ENCODE measurements at regions not wholly inside any gene's neighbourhood (a gene's known extent, or its start where the extent isn't known, plus 50 kb on each side); places are given as distances from the start of the nearest gene placed in this dataset.

DNA sequence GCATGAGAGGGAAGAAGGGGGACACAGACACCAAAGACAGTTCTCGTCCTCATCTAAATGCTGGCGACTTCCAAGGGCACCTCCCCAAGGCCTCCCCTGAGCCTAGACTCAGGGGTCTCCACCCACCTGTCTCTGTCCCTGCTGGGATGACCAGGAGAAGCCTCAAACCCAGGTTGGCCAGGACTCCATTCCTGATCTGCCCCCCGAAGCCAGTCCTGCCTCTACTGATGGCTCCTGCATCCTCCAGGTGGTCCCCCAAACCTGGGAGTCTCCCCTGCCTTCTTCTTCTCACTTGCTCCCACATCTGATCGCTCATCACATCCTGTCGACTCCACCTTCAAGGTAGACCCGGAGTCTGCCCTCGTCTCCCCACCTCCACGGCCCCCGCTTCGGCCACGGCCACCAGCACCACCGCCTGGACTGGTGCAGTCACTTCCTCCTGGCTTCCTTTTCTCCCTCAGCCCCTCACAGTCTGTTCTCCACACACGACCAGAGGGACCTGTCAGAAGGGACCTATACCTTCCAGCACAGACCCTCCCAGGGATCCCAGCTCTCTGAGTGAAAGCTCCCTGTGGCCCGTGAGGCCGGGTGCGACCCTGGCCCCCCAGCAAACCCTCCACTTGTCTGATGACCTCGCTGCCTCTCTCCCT is 92.1 kb downstream of the CEBPB start:
- peak in 2 of 4 experiments; percentile 43 to 45 for DNase-seq (ENCODE audit: extremely low read depth in 1 of 4, low spot score in 3 of 4)
- intact Hi-C loops (cut with micrococcal nuclease) (no loop called here), in situ Hi-C loops (cut with MboI) (no loop called here)
- H2AFZ ChIP-seq (ENCODE audit: low read depth, low read length): peak overlapping the region; percentile 77
- POLR2A ChIA-PET: interaction anchor here (0.6 to 1.6 kb wide), 6 partner anchors 10 to 105 kb away, joined by 3 to 9 read pairs (median 4); partner anchors contain the start of gene CEBPB
- H3K79me2 ChIP-seq (ENCODE audit: control insufficient read depth, insufficient read depth, low read length): no peaks in the 10 kb centered on the region
- no peaks in the 10 kb centered on the region for H4K20me1 ChIP-seq (replicated peaks; ENCODE audit: control insufficient read depth, insufficient read depth, low read length)
- no peaks in the 10 kb centered on the region; a peak in 1 of 5 replicates for H3K27me3 ChIP-seq (ENCODE audit: control insufficient read depth in 2 of 2, insufficient read depth in 2 of 2, low read length in 2 of 2)
- ATAC-seq: peak; percentile 46
- no peak for FAIRE-seq
- H3K4me3 ChIP-seq: no peak overlapping the region
- no peak overlapping the region; the same call in 1 of the 2 replicates for H3K4me2 ChIP-seq (ENCODE audit: insufficient read depth, low read length)
- peak overlapping the region in 1 of 2 experiments; percentile 82; a peak in 2 of 4 replicates for H3K9ac ChIP-seq (ENCODE audit: insufficient read depth in 1 of 2, low read depth in 2 of 2, low read length in 2 of 2)
- CTCF ChIA-PET (ENCODE audit: low intra/inter-chr PET ratio): no interaction called here
- H3K9me3 ChIP-seq (replicated peaks; ENCODE audit: control insufficient read depth, insufficient read depth, low read depth, low read length): no peaks in the 10 kb centered on the region
- H3K27ac ChIP-seq (ENCODE audit: extremely low read depth, low read depth, low read length): no peak overlapping the region; the same call in 2 of the 3 replicates
- H3K4me1 ChIP-seq (replicated peaks in 1 of 2; ENCODE audit: control insufficient read depth in 2 of 2, insufficient read depth in 2 of 2, low read length in 2 of 2): peaks cover 36 to 58% of the 10 kb centered on the region in 2 experiments
- WGBS (ENCODE audit: insufficient coverage, low coverage, missing lambda C conversion rate): 35% methylated on average over 16 of the region's 17 CpGs
- H3K36me3 ChIP-seq (ENCODE audit: control insufficient read depth, insufficient read depth, low read length): no peaks in the 10 kb centered on the region; the same call in 2 of the 3 replicates
- BruUV-seq (replicated peaks): no TSS peak
- H3K9me1 ChIP-seq (ENCODE audit: control insufficient read depth, insufficient read depth, low read length): peaks cover 3% of the 10 kb centered on the region
- TF ChIP-seq ERF (CRISPR knock-in tag; IDR thresholded peaks at IDR 0.05) (no peak), ZNF274 (IDR thresholded peaks at IDR 0.05; ENCODE audit: borderline replicate concordance, low read depth, low read length) (no peak), SPI1 (IDR thresholded peaks at IDR 0.05; ENCODE audit: borderline replicate concordance, low read depth, low read length) (peak; percentile 55; the same call in 1 of the 2 replicates), MAZ (CRISPR knock-in tag; conservative IDR thresholded peaks at IDR 0.05 in 1 of 2, IDR thresholded peaks at IDR 0.05 in 1 of 2) (0 out of 4 replicates have a peak, but pooled peaks of 1 of the 2 experiments have one; percentile 44), HNRNPLL (IDR thresholded peaks at IDR 0.05; ENCODE audit: low read depth, low read length, poor library complexity, severe bottlenecking) (no peak), RAD21 (CRISPR knock-in tag; conservative IDR thresholded peaks at IDR 0.05 in 1 of 2, IDR thresholded peaks at IDR 0.05 in 1 of 2) (peak; percentile 14 to 40; a peak in 1 of 4 replicates)
- TF ChIP-seq, protein P1, sequence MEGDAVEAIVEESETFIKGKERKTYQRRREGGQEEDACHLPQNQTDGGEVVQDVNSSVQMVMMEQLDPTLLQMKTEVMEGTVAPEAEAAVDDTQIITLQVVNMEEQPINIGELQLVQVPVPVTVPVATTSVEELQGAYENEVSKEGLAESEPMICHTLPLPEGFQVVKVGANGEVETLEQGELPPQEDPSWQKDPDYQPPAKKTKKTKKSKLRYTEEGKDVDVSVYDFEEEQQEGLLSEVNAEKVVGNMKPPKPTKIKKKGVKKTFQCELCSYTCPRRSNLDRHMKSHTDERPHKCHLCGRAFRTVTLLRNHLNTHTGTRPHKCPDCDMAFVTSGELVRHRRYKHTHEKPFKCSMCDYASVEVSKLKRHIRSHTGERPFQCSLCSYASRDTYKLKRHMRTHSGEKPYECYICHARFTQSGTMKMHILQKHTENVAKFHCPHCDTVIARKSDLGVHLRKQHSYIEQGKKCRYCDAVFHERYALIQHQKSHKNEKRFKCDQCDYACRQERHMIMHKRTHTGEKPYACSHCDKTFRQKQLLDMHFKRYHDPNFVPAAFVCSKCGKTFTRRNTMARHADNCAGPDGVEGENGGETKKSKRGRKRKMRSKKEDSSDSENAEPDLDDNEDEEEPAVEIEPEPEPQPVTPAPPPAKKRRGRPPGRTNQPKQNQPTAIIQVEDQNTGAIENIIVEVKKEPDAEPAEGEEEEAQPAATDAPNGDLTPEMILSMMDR (IDR thresholded peaks at IDR 0.05 in 2 of 3, conservative IDR thresholded peaks at IDR 0.05 in 1 of 3; ENCODE audit: insufficient read depth in 2 of 3, low read depth in 1 of 3, low read length in 3 of 3): peak in 2 of 3 experiments; percentile 42 to 49; a peak in 4 of 6 replicates
- TF ChIP-seq, protein P2, sequence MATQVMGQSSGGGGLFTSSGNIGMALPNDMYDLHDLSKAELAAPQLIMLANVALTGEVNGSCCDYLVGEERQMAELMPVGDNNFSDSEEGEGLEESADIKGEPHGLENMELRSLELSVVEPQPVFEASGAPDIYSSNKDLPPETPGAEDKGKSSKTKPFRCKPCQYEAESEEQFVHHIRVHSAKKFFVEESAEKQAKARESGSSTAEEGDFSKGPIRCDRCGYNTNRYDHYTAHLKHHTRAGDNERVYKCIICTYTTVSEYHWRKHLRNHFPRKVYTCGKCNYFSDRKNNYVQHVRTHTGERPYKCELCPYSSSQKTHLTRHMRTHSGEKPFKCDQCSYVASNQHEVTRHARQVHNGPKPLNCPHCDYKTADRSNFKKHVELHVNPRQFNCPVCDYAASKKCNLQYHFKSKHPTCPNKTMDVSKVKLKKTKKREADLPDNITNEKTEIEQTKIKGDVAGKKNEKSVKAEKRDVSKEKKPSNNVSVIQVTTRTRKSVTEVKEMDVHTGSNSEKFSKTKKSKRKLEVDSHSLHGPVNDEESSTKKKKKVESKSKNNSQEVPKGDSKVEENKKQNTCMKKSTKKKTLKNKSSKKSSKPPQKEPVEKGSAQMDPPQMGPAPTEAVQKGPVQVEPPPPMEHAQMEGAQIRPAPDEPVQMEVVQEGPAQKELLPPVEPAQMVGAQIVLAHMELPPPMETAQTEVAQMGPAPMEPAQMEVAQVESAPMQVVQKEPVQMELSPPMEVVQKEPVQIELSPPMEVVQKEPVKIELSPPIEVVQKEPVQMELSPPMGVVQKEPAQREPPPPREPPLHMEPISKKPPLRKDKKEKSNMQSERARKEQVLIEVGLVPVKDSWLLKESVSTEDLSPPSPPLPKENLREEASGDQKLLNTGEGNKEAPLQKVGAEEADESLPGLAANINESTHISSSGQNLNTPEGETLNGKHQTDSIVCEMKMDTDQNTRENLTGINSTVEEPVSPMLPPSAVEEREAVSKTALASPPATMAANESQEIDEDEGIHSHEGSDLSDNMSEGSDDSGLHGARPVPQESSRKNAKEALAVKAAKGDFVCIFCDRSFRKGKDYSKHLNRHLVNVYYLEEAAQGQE (IDR thresholded peaks at IDR 0.05; ENCODE audit: borderline replicate concordance): peak; percentile 12; the same call in 1 of the 2 replicates
- TF ChIP-seq, protein P2 (CRISPR knock-in tag; IDR thresholded peaks at IDR 0.05; ENCODE audit: low read depth): no peak

Data from K562 (cell line).